GM12865 (cell line): ENCODE measurements at regions not wholly inside any gene's neighbourhood (a gene's known extent, or its start where the extent isn't known, plus 50 kb on each side); places are given as distances from the start of the nearest gene placed in this dataset.

ENCODE experiments used
- DNase-seq: peaks from one replicate; pipeline ENCODE4 v3.0.0; 2010; ENCODE audit warnings: low read depth
- H3K4me3 ChIP-seq: 2 replicates; pipeline ENCODE4 v1.5.1; 2011; ENCODE audit warnings: mild to moderate bottlenecking, low read depth, low read length, control low read depth
- TF ChIP-seq, protein P1 (sequence below): IDR thresholded peaks from 2 replicates; pipeline ENCODE4 v1.5.1; 2011; ENCODE audit warnings: low read length, control low read depth, low read depth, inconsistent platforms; ENCODE audit not compliant: insufficient read depth; ENCODE audit errors: missing control alignments

DNA sequence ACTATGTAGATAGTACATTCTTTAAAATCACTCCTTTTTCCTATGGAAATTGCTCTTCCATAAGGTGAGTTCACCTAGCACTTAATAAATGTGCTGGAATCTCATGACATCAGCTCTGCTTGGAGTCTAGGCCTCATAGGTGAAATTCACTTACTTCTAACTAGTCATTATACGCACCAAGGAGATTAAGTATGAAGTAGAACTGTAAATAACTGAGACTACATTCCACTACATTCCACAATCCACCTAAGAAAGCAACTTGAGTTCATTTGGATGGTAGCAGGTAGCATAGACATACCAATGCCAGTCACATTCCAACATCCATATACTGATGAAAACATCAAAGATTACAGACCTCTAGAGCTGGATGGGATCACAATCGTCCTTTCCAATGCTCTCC, 64.3 kb downstream of the NIBAN1 start:
- no peak for DNase-seq
- TF ChIP-seq, protein P1, sequence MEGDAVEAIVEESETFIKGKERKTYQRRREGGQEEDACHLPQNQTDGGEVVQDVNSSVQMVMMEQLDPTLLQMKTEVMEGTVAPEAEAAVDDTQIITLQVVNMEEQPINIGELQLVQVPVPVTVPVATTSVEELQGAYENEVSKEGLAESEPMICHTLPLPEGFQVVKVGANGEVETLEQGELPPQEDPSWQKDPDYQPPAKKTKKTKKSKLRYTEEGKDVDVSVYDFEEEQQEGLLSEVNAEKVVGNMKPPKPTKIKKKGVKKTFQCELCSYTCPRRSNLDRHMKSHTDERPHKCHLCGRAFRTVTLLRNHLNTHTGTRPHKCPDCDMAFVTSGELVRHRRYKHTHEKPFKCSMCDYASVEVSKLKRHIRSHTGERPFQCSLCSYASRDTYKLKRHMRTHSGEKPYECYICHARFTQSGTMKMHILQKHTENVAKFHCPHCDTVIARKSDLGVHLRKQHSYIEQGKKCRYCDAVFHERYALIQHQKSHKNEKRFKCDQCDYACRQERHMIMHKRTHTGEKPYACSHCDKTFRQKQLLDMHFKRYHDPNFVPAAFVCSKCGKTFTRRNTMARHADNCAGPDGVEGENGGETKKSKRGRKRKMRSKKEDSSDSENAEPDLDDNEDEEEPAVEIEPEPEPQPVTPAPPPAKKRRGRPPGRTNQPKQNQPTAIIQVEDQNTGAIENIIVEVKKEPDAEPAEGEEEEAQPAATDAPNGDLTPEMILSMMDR: no peak
- no peak overlapping the region for H3K4me3 ChIP-seq

DNA sequence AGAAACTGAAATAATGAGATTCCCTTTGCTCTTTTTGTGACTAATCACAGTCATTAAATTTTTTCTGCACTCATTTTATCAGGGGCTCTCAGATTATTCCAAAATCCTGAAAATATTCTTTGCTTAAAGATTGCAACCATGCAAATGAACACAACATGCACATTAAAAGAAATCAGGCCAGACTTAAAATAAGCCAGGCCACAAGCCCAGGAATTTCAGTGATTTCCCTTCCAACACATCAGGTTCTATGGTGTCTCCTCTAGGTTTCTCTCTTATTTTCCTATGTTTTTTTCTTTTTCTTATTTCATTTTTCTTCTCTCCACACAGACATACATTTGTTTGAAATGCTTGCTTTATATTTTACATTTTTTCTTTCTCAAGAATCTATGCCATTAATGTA, 65.3 kb downstream of the NIBAN1 start:
- no peak for DNase-seq
- TF ChIP-seq, protein P1: no peak
- H3K4me3 ChIP-seq: no peak overlapping the region

DNA sequence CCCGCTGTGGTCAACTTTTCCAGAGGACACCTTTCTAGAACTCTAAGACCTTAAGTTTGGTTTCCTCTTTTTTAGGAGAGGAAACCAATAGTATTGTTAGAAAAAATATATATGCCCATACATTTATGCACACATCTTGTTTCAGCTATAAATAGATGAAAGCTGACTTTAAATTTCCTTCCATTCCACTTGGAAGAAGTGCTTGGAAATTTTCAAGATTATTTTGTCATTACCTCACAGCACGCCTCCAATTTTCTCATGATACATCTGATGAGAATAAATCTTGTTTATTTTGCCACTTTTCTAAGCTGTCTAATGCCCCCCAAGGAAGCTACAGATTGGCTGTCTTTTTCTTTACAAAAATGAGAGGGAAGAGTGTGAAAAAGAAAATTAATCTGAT, 65.8 kb downstream of the NIBAN1 start:
- TF ChIP-seq, protein P1: no peak
- no peak for DNase-seq
- no peak overlapping the region for H3K4me3 ChIP-seq

DNA sequence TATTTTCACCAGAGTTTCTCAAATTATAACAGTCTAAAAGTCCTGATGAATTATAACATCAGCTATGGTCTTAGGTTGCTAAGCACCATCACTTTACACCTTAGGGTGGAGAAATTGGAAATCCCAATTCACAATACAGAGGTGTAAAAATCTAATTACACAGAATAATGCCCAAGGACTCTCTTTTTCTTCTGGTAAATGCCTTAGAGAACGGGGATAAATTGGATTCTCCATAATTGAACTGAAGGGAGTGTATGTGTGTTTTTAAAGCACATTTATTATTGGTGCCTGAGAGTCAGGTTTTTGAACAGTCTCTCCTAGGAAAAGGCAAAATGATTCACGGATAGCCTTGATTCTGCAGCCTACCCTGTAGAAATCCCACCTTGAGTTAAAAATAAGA, 66.8 kb downstream of the NIBAN1 start:
- TF ChIP-seq, protein P1: no peak
- DNase-seq: no peak
- no peak overlapping the region for H3K4me3 ChIP-seq

DNA sequence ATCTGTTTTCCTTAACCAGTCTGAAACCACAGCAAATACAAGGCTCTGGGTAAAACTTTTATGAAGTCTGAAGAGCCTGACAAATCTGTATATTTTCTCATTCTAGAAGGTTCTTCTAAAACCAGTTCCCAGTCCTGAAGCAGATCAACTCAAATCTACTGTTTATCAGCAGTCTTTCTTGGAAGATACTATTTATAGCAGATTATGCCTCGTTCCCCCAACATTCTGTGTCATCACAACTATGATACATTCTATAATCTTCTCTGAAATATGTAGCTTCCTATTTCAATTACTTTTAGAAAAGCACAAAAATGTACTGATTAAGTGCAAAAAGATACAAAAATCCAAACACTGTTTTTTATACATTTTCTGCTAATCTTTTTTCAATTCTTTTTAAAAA, 67.5 kb downstream of the NIBAN1 start:
- no peak overlapping the region for H3K4me3 ChIP-seq
- no peak for DNase-seq
- TF ChIP-seq, protein P1: no peak

DNA sequence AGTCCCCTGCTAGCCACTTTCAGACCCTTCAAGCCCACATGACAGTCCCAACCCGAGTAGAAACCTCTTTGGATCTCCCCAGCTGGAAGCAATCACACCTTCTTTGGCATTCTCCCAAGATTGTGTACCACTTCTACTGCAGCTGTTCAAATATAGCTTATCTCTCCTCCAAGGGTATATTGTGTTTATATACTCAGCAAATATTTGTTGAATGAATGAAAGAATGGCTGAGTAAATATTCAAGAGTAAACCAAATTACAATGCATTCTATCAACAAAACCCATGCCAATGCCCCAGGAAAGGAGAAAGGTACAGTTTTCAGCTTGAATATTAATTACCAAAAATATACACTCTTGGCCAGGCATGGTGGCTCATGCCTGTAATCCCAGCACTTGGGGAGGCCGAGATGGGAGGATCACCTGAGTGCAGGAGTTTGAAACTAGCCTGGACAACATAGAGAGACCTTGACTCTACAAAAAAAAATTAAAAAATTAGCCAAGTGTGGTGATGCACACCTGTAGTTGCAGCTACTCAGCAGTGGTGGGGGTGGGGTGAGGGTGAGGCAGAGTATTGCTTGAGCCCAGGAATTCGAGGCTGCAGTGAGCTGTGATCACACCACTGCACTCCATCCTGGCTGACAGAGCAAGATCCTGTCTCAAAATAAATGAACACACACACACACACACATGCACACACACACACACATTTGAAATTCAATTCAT, 68.5 kb downstream of the NIBAN1 start:
- DNase-seq: no peak
- H3K4me3 ChIP-seq: no peak overlapping the region
- TF ChIP-seq, protein P1: no peak

DNA sequence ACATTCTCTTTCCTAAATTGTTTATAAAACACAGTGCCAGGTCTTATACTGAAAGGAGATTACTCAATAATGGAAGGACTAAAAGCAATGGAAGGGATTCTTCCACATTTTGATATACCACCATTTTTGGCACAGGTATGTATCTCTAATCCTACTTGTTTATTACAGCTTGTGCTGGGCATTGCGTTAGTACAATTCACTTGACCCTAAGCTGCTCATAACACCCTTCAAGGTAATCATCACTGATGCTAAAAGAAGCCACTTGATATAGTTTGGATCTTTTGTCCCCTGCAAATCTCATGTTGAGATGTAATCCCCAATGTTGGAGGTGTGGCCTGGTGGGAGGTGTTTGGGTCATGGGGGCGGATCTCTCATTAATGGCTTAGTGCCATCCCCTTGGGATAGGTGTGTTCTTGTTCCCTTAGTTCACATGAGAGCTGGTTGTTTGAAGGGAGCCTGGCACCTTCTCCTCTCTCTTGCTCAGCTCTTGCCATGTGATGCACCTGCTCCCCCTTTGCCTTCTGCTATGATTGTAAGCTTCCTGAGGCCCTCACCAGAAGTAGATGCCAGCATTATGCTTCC, 71.1 kb downstream of the NIBAN1 start:
- no peak overlapping the region for H3K4me3 ChIP-seq
- TF ChIP-seq, protein P1: no peak
- no peak for DNase-seq
